ENCODE measurements at regions not wholly inside any gene's neighbourhood (a gene's known extent, or its start where the extent isn't known, plus 50 kb on each side); places are given as distances from the start of the nearest gene placed in this dataset.

DNA sequence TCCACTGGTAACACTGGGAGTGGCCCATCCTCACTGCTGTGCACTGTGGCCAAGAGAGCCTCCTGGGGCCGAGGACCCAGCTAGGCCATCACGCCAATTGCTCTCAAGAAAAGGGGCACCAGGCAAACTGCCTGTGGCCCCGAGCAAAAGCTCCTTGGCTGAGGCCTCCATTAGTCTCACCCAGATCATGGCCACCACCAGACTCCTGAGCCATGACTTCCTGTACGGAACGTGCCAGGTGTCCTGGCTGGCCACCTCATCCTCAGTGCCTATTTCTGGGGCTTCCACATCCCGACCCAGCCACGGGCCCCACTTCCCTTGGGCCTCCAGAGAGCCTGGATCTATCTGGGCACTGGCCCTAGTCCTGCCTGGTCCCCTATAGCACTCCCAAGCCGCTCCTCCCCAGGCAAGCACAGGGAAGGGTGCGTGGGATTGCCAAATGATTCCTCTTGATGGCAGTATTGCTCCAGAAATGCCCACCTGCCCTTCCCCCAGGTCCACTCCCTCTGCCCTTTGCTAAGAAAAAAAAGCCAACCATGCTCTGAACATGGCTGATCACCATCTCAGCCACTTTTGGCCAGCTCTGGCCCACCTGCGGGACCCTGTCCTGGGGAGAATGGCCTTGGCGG is 212.6 kb upstream of the AGTR2 start:
- no peak for TF ChIP-seq GATA2 (IDR thresholded peaks at IDR 0.05; ENCODE audit: low read depth, low read length)
- TF ChIP-seq GATA3 (IDR thresholded peaks at IDR 0.05; ENCODE audit: low read depth, low read length), result no peak
